ENCODE measurements at regions not wholly inside any gene's neighbourhood (a gene's known extent, or its start where the extent isn't known, plus 50 kb on each side); places are given as distances from the start of the nearest gene placed in this dataset.

- intact Hi-C loops (cut with micrococcal nuclease), result loop anchor here (10.0 kb wide), 1 partner anchor 76 kb away; no protein-coding TSS in a partner anchor
- Histone ChIP-seq H3K36me3 (ENCODE audit: insufficient read depth, low read length) (no peaks in the 10 kb centered on the region), H3K9me3 (ENCODE audit: control insufficient read depth in 1 of 2, low read length in 2 of 2) (no peaks in the 10 kb centered on the region), H3K4me3 (ENCODE audit: low read length in 2 of 2) (no peak overlapping the region), H3K4me1 (ENCODE audit: insufficient read depth, low read length) (no peaks in the 10 kb centered on the region), H3K27ac (ENCODE audit: low read depth, low read length) (no peak overlapping the region), H3K27me3 (ENCODE audit: insufficient read depth, low read length) (peaks cover 61% of the 10 kb centered on the region)
- Mint-ChIP-seq H3K27me3 (peaks cover 57 to 66% of the 10 kb centered on the region in 2 donors), H3K9me3 (peaks cover 8 to 62% (median 47%) of the 10 kb centered on the region in 8 donors), H3K4me3 (peak overlapping the region in 3 of 8 donors; percentile 5 to 58 (median 17)), H3K4me1 (peaks cover 0 to 2% (median under 1%) of the 10 kb centered on the region in 4 donors), H3K27ac (peak overlapping the region in 5 of 7 donors; percentile 59 to 94 (median 65)), H3K36me3 (peaks cover 15 to 21% of the 10 kb centered on the region in 2 donors)
- CTCF ChIA-PET (ENCODE audit: partially characterized antibody), result no interaction called here
- POLR2A ChIA-PET (ENCODE audit: partially characterized antibody), result no interaction called here
- DNase-seq, result no peak
Observed at GRCh38 chr6:28738396-28738765, 185.4 kb downstream of the TRIM27 start.

GRCh38 chr6:28741363-28741762, 182.4 kb downstream of the TRIM27 start:
- H3K27ac Mint-ChIP-seq, result no peak overlapping the region
- POLR2A ChIA-PET (ENCODE audit: partially characterized antibody), result no interaction called here
- H3K27me3 Mint-ChIP-seq, result peaks cover 53 to 55% of the 10 kb centered on the region in 2 donors
- intact Hi-C loops (cut with micrococcal nuclease), result no loop called here
- H3K4me1 Mint-ChIP-seq, result peaks cover 0 to 2% (median under 1%) of the 10 kb centered on the region in 4 donors
- peaks cover 37% of the 10 kb centered on the region for H3K27me3 ChIP-seq (ENCODE audit: insufficient read depth, low read length)
- H3K4me1 ChIP-seq (ENCODE audit: insufficient read depth, low read length), result no peaks in the 10 kb centered on the region
- no peaks in the 10 kb centered on the region for H3K9me3 ChIP-seq (ENCODE audit: control insufficient read depth in 1 of 2, low read length in 2 of 2)
- H3K27ac ChIP-seq (ENCODE audit: low read depth, low read length), result no peak overlapping the region
- DNase-seq, result no peak
- CTCF ChIA-PET (ENCODE audit: partially characterized antibody), result no interaction called here
- no peaks in the 10 kb centered on the region for H3K36me3 ChIP-seq (ENCODE audit: insufficient read depth, low read length)
- no peak overlapping the region for H3K4me3 Mint-ChIP-seq
- H3K36me3 Mint-ChIP-seq, result peaks cover 9 to 10% of the 10 kb centered on the region in 2 donors
- H3K4me3 ChIP-seq (ENCODE audit: low read length in 2 of 2), result no peak overlapping the region
- H3K9me3 Mint-ChIP-seq, result peaks cover 5 to 41% (median 30%) of the 10 kb centered on the region in 8 donors

- H3K4me1 ChIP-seq (ENCODE audit: insufficient read depth, low read length), result no peaks in the 10 kb centered on the region
- Mint-ChIP-seq H3K4me1 (no peaks in the 10 kb centered on the region), H3K27me3 (peaks cover 53 to 57% of the 10 kb centered on the region in 2 donors), H3K36me3 (peaks cover 6 to 10% of the 10 kb centered on the region in 2 donors), H3K9me3 (peaks cover 5 to 37% (median 25%) of the 10 kb centered on the region in 8 donors), H3K4me3 (no peak overlapping the region), H3K27ac (no peak overlapping the region)
- DNase-seq, result no peak
- H3K36me3 ChIP-seq (ENCODE audit: insufficient read depth, low read length), result no peaks in the 10 kb centered on the region
- ChIA-PET CTCF (ENCODE audit: partially characterized antibody) (interaction anchor here (0.7 kb wide), 1 partner anchor 36 kb away, joined by 3 read pairs; no protein-coding TSS in a partner anchor), POLR2A (ENCODE audit: partially characterized antibody) (no interaction called here)
- intact Hi-C loops (cut with micrococcal nuclease), result no loop called here
- no peak overlapping the region for H3K4me3 ChIP-seq (ENCODE audit: low read length in 2 of 2)
- H3K9me3 ChIP-seq (ENCODE audit: control insufficient read depth in 1 of 2, low read length in 2 of 2), result no peaks in the 10 kb centered on the region
- H3K27me3 ChIP-seq (ENCODE audit: insufficient read depth, low read length), result peaks cover 24% of the 10 kb centered on the region
- no peak overlapping the region for H3K27ac ChIP-seq (ENCODE audit: low read depth, low read length)
Observed at GRCh38 chr6:28742668-28743270, 181.0 kb downstream of the TRIM27 start.

- H3K27me3 ChIP-seq (ENCODE audit: insufficient read depth, low read length), result peaks cover 19% of the 10 kb centered on the region
- Mint-ChIP-seq H3K27ac (peak overlapping the region in 1 of 7 donors; percentile 58), H3K4me3 (no peak overlapping the region), H3K27me3 (peaks cover 51 to 55% of the 10 kb centered on the region in 2 donors), H3K9me3 (peaks cover 8 to 34% (median 23%) of the 10 kb centered on the region in 8 donors), H3K36me3 (peaks cover 3 to 6% of the 10 kb centered on the region in 2 donors), H3K4me1 (no peaks in the 10 kb centered on the region)
- intact Hi-C loops (cut with micrococcal nuclease), result no loop called here
- no peaks in the 10 kb centered on the region for H3K9me3 ChIP-seq (ENCODE audit: control insufficient read depth in 1 of 2, low read length in 2 of 2)
- POLR2A ChIA-PET (ENCODE audit: partially characterized antibody), result no interaction called here
- no peak overlapping the region for H3K4me3 ChIP-seq (ENCODE audit: low read length in 2 of 2)
- CTCF ChIA-PET (ENCODE audit: partially characterized antibody), result interaction anchor here (0.7 kb wide), 1 partner anchor 36 kb away, joined by 3 read pairs; no protein-coding TSS in a partner anchor
- no peak for DNase-seq
- H3K36me3 ChIP-seq (ENCODE audit: insufficient read depth, low read length), result no peaks in the 10 kb centered on the region
- H3K4me1 ChIP-seq (ENCODE audit: insufficient read depth, low read length), result no peaks in the 10 kb centered on the region
- no peak overlapping the region for H3K27ac ChIP-seq (ENCODE audit: low read depth, low read length)
Observed at GRCh38 chr6:28743271-28743789, 180.5 kb downstream of the TRIM27 start.

GRCh38 chr6:28747083-28747630, 176.6 kb downstream of the TRIM27 start:
- H3K27me3 Mint-ChIP-seq, result peaks cover 48 to 52% of the 10 kb centered on the region in 2 donors
- POLR2A ChIA-PET (ENCODE audit: partially characterized antibody), result no interaction called here
- no peak overlapping the region for H3K27ac ChIP-seq (ENCODE audit: low read depth, low read length)

GRCh38 chr6:28747631-28748157, 176.1 kb downstream of the TRIM27 start:
- peaks cover 7% of the 10 kb centered on the region for H3K27me3 ChIP-seq (ENCODE audit: insufficient read depth, low read length)
- H3K9me3 ChIP-seq (ENCODE audit: control insufficient read depth in 1 of 2, low read length in 2 of 2), result no peaks in the 10 kb centered on the region
- DNase-seq, result no peak
- Mint-ChIP-seq H3K4me1 (no peaks in the 10 kb centered on the region), H3K9me3 (peaks cover 9 to 44% (median 36%) of the 10 kb centered on the region in 8 donors), H3K27ac (no peak overlapping the region), H3K27me3 (peaks cover 48 to 54% of the 10 kb centered on the region in 2 donors), H3K36me3 (peaks cover 0 to 4% of the 10 kb centered on the region in 2 donors), H3K4me3 (no peak overlapping the region)
- no peaks in the 10 kb centered on the region for H3K36me3 ChIP-seq (ENCODE audit: insufficient read depth, low read length)
- ChIA-PET POLR2A (ENCODE audit: partially characterized antibody) (no interaction called here), CTCF (ENCODE audit: partially characterized antibody) (interaction anchor here (0.9 kb wide), 1 partner anchor 90 kb away, joined by 3 read pairs; no protein-coding TSS in a partner anchor)
- no peak overlapping the region for H3K4me3 ChIP-seq (ENCODE audit: low read length in 2 of 2)
- no peak overlapping the region for H3K27ac ChIP-seq (ENCODE audit: low read depth, low read length)
- H3K4me1 ChIP-seq (ENCODE audit: insufficient read depth, low read length), result no peaks in the 10 kb centered on the region
- intact Hi-C loops (cut with micrococcal nuclease), result no loop called here

More at GRCh38 chr6:28747083-28747630, 176.6 kb downstream of the TRIM27 start:
- CTCF ChIA-PET (ENCODE audit: partially characterized antibody), result interaction anchor here (0.9 kb wide), 1 partner anchor 91 kb away, joined by 3 read pairs; no protein-coding TSS in a partner anchor
- H3K27me3 ChIP-seq (ENCODE audit: insufficient read depth, low read length), result peaks cover 9% of the 10 kb centered on the region
- Mint-ChIP-seq H3K9me3 (peaks cover 9 to 44% (median 36%) of the 10 kb centered on the region in 8 donors), H3K4me3 (no peak overlapping the region), H3K4me1 (no peaks in the 10 kb centered on the region), H3K27ac (no peak overlapping the region), H3K36me3 (peaks cover 0 to 4% of the 10 kb centered on the region in 2 donors)
- H3K4me3 ChIP-seq (ENCODE audit: low read length in 2 of 2), result no peak overlapping the region
- H3K9me3 ChIP-seq (ENCODE audit: control insufficient read depth in 1 of 2, low read length in 2 of 2), result no peaks in the 10 kb centered on the region
- intact Hi-C loops (cut with micrococcal nuclease), result no loop called here
- no peaks in the 10 kb centered on the region for H3K36me3 ChIP-seq (ENCODE audit: insufficient read depth, low read length)
- H3K4me1 ChIP-seq (ENCODE audit: insufficient read depth, low read length), result no peaks in the 10 kb centered on the region
- no peak for DNase-seq

- Histone ChIP-seq H3K27me3 (ENCODE audit: insufficient read depth, low read length) (peaks cover 6% of the 10 kb centered on the region), H3K4me3 (ENCODE audit: low read length in 2 of 2) (no peak overlapping the region), H3K4me1 (ENCODE audit: insufficient read depth, low read length) (no peaks in the 10 kb centered on the region), H3K27ac (ENCODE audit: low read depth, low read length) (no peak overlapping the region), H3K36me3 (ENCODE audit: insufficient read depth, low read length) (no peaks in the 10 kb centered on the region), H3K9me3 (ENCODE audit: control insufficient read depth in 1 of 2, low read length in 2 of 2) (no peaks in the 10 kb centered on the region)
- Mint-ChIP-seq H3K4me3 (no peak overlapping the region), H3K9me3 (peaks cover 9 to 42% (median 34%) of the 10 kb centered on the region in 8 donors), H3K27ac (no peak overlapping the region), H3K27me3 (peaks cover 46 to 51% of the 10 kb centered on the region in 2 donors), H3K36me3 (peaks cover 0 to 4% of the 10 kb centered on the region in 2 donors), H3K4me1 (no peaks in the 10 kb centered on the region)
- DNase-seq, result no peak
- ChIA-PET POLR2A (ENCODE audit: partially characterized antibody) (no interaction called here), CTCF (ENCODE audit: partially characterized antibody) (interaction anchor here (0.9 kb wide), 1 partner anchor 90 kb away, joined by 3 read pairs; no protein-coding TSS in a partner anchor)
- intact Hi-C loops (cut with micrococcal nuclease), result no loop called here
Observed at GRCh38 chr6:28748192-28748591, 175.6 kb downstream of the TRIM27 start.

Data from CD4-positive, alpha-beta memory T cell (primary cell).